ENCODE measurements at regions not wholly inside any gene's neighbourhood (a gene's known extent, or its start where the extent isn't known, plus 50 kb on each side); places are given as distances from the start of the nearest gene placed in this dataset.
"Not testable (repeated sequence)": the region's sequence is repeated elsewhere in the genome, so short reads cannot be mapped to it uniquely, and the experiment has no call there.

DNA sequence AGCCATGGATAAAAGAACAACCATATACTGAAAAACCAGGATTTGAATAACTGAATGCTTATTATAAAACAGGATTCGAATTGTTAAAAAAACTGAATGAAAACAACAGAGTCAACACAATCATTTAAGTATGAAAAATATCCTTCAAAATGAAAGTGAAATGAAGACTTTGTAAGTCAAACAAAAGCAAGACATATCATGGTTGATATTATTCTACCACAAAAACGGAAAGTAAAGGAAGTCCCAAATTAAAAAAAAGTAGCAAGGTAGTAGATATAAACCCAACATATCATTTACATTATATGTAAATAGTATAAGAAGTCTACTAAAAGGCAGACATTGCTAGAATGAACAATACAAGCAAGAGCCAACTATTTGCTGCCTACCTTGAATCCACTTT lies 63.1 kb upstream of the POTEC start:
- H3K4me3 ChIP-seq (ENCODE audit: low read length); DNase-seq (ENCODE audit: low read depth): not testable (repeated sequence)

GRCh38 chr18:14607360-14607759 lies 64.0 kb upstream of the POTEC start:
- DNase-seq (ENCODE audit: low read depth); H3K4me3 ChIP-seq (ENCODE audit: low read length): not testable (repeated sequence)

GRCh38 chr18:14612422-14612821 lies 69.0 kb upstream of the POTEC start:
- not testable (repeated sequence) for H3K4me3 ChIP-seq (ENCODE audit: low read length); DNase-seq (ENCODE audit: low read depth)

- DNase-seq (ENCODE audit: low read depth); H3K4me3 ChIP-seq (ENCODE audit: low read length): not testable (repeated sequence)
These were observed 71.1 kb upstream of the POTEC start for GRCh38 chr18:14614485-14614884.

DNA sequence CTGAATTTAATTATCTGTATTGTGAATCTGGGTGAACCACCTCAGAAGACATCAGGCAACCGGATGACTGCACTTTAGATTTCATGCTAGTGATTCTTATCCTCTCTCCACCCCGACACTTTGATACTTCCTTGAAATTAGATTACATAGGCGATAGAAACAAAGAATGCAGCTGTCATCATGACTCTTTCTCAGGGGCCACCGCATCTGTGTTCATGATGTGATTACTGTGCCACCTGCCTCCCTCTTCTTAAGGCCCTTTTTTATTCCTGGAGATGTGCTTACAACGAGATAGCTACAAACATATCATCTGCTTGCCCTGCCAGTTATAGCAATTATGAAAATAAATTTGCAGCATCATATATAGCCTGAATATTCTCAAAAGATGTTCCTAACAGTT lies 83.9 kb upstream of the POTEC start:
- not testable (repeated sequence) for DNase-seq (ENCODE audit: low read depth); H3K4me3 ChIP-seq (ENCODE audit: low read length)

GRCh38 chr18:14628323-14628978 lies 85.1 kb upstream of the POTEC start:
- not testable (repeated sequence) for DNase-seq (ENCODE audit: low read depth); H3K4me3 ChIP-seq (ENCODE audit: low read length)

- not testable (repeated sequence) for H3K4me3 ChIP-seq (ENCODE audit: low read length); DNase-seq (ENCODE audit: low read depth)
These were observed 85.6 kb upstream of the POTEC start for GRCh38 chr18:14628979-14629325.

DNA sequence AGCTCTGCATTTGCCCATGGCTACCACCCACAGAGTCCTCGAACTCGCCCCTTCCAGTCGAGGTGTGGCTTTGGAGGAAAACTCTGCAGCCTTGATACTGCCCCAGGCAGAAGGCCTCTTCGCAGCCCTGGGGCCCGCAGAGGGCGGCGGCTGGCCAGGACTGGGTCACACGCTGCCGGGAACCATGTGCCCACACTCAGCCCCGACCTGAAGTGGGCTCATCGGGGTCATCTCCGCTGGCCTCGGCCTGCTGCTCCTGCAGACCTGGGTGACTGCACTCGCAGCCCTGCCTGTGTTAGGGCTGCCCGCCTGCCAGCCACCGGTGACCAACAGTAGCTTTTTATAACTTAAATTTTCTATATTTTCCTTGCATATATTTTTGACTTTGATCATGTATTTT lies 89.6 kb upstream of the POTEC start:
- DNase-seq (ENCODE audit: low read depth); H3K4me3 ChIP-seq (ENCODE audit: low read length): not testable (repeated sequence)

DNA sequence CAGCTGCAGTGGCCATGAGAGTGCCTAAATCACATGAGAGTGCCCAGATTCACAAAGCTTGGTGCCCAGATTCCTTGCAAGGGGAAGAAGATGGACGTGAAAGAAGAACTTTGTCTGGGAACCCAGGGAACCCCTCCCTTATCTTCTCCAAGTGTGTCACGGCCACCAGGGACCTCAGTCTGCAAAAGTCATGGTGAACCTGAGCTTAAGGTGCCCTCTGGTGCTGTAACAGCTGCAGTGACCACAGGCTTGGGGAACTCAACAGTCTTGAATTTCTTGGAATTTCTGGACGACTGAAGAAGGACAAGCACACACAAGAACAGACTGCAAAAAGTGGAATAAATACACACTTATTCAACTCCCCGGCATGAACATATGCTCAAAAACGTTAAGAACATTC lies 94.6 kb upstream of the POTEC start:
- not testable (repeated sequence) for DNase-seq (ENCODE audit: low read depth)

GRCh38 chr18:14641121-14641520 lies 97.7 kb upstream of the POTEC start:
- DNase-seq (ENCODE audit: low read depth); H3K4me3 ChIP-seq (ENCODE audit: low read length): not testable (repeated sequence)

More for the DNA sequence above, 94.6 kb upstream of the POTEC start:
- not testable (repeated sequence) for H3K4me3 ChIP-seq (ENCODE audit: low read length)

- not testable (repeated sequence) for DNase-seq (ENCODE audit: low read depth); H3K4me3 ChIP-seq (ENCODE audit: low read length)
These were observed 100.4 kb upstream of the POTEC start for GRCh38 chr18:14643715-14644290.

GRCh38 chr18:14693051-14693450 lies 54.9 kb upstream of the ANKRD30B start:
- H3K4me3 ChIP-seq (ENCODE audit: low read length): not testable (repeated sequence)

DNA sequence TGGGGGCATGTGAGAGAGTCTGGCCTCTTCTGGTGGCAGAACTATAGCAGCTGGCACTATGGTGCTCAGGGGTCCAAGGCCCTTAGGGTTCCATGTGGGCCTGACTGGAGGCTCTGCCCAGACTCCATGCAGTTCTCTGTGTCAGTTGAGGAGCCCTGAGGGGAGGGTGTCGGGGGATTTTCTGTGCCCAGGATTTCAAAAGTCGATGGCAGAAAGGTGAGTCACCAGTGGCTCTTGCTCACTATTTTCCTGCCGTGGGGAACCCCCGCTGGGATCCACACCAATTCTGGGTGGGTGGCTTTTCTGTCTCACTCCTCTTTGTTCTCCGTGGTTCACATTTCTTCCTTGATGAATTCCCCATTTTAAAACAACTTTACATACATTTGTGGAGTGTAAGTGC lies 54.1 kb upstream of the ANKRD30B start:
- peak; percentile 1 for DNase-seq (ENCODE audit: low read depth)

More at GRCh38 chr18:14693051-14693450, 54.9 kb upstream of the ANKRD30B start:
- DNase-seq (ENCODE audit: low read depth): not testable (repeated sequence)

DNA sequence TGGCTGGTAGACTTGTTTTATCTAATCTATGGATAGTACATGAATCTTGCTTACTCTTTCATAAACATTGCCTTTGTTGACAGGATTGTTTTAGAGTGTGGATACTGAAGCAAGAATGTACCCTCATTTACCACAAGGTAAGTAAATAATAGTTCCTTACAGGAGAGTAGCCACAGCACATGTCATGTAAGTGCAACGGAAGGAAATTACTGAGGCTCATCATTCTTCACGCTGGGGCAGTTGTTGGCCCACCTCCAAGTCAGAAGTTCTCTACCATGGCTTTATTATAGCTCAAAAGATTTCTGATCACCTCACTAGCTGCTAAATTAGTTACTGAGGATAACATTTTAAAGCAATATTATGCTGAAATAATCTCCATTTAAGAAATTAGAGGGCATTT lies 50.0 kb upstream of the ANKRD30B start:
- not testable (repeated sequence) for DNase-seq (ENCODE audit: low read depth); H3K4me3 ChIP-seq (ENCODE audit: low read length)

More for the DNA sequence above, 54.1 kb upstream of the ANKRD30B start:
- not testable (repeated sequence) for H3K4me3 ChIP-seq (ENCODE audit: low read length)

Measured in epithelial cell of esophagus (primary cell).